ENCODE measurements at regions not wholly inside any gene's neighbourhood (a gene's known extent, or its start where the extent isn't known, plus 50 kb on each side); places are given as distances from the start of the nearest gene placed in this dataset.
A peak's percentile ranks its signal among the peaks of the same experiment; 100 is the strongest.

GRCh38 chr12:75893765-75894164 lies 137.8 kb downstream of the PHLDA1 start:
- Histone ChIP-seq H3K27ac (no peak overlapping the region), H3K4me3 (ENCODE audit: low read depth, low read length) (no peak overlapping the region), H3K36me3 (replicated peaks) (no peaks in the 10 kb centered on the region), H3K27me3 (replicated peaks) (no peaks in the 10 kb centered on the region)
- in situ Hi-C loops (cut with HindIII; ENCODE audit: low pct_ligation_motif_present, low sequenced_read_pairs): no loop called here
- TF ChIP-seq CTCF (IDR thresholded peaks at IDR 0.05; ENCODE audit: low read depth, low read length, missing control alignments): no peak
- no peak for DNase-seq

DNA sequence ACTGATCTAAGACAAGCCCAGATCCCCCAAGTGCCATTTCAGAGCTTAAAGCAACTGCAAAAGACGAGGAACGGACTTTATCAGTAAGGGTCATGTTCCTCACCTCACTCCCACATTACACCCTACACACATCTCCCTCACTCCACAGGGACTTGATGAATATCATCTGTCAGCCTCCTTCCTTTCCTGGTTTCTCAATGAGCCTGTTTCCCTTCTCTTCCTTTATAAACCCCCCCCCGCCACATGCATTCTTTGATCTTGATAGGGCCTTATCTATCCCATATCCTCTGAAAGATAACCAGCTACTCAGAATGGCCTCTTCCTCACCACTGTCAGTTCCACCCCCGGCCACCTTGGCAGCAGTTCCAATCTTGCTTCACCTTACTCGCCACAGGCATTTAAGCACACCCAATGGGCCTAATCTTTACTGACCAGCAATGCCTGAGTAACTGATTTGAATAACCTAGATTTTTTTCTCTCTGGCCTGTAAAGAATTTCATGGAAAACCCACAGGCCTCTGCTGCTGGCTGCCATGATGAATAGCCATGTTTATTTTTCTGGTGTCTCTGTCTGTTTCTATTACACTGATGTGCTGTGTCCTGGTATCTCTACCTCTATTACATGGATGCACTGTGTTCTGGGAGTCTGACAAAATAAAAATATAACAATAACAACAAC lies 138.7 kb downstream of the PHLDA1 start:
- peak; percentile 90 for DNase-seq
- TF ChIP-seq CTCF (IDR thresholded peaks at IDR 0.05; ENCODE audit: low read depth, low read length, missing control alignments): no peak
- Histone ChIP-seq H3K27ac (peak overlapping the region; percentile 10), H3K4me3 (ENCODE audit: low read depth, low read length) (no peak overlapping the region), H3K27me3 (replicated peaks) (no peaks in the 10 kb centered on the region), H3K36me3 (replicated peaks) (no peaks in the 10 kb centered on the region)
- in situ Hi-C loops (cut with HindIII; ENCODE audit: low pct_ligation_motif_present, low sequenced_read_pairs): no loop called here

- Histone ChIP-seq H3K27me3 (replicated peaks) (no peaks in the 10 kb centered on the region), H3K4me3 (ENCODE audit: low read depth, low read length) (no peak overlapping the region), H3K27ac (no peak overlapping the region), H3K36me3 (replicated peaks) (no peaks in the 10 kb centered on the region)
- TF ChIP-seq CTCF (IDR thresholded peaks at IDR 0.05; ENCODE audit: low read depth, low read length, missing control alignments): no peak
- in situ Hi-C loops (cut with HindIII; ENCODE audit: low pct_ligation_motif_present, low sequenced_read_pairs): no loop called here
- DNase-seq: no peak
Measured at GRCh38 chr12:75891072-75891471, 140.5 kb downstream of the PHLDA1 start.

- H3K27me3 ChIP-seq (replicated peaks): no peaks in the 10 kb centered on the region
- H3K27ac ChIP-seq: no peak overlapping the region
- DNase-seq: no peak
- no peak for TF ChIP-seq CTCF (IDR thresholded peaks at IDR 0.05; ENCODE audit: low read depth, low read length, missing control alignments)
- H3K4me3 ChIP-seq (ENCODE audit: low read depth, low read length): no peak overlapping the region
- no peaks in the 10 kb centered on the region for H3K36me3 ChIP-seq (replicated peaks)
- in situ Hi-C loops (cut with HindIII; ENCODE audit: low pct_ligation_motif_present, low sequenced_read_pairs): no loop called here
Measured at GRCh38 chr12:75890660-75891059, 140.9 kb downstream of the PHLDA1 start.

- Histone ChIP-seq H3K27me3 (replicated peaks) (no peaks in the 10 kb centered on the region), H3K4me3 (ENCODE audit: low read depth, low read length) (no peak overlapping the region), H3K27ac (no peak overlapping the region), H3K36me3 (replicated peaks) (no peaks in the 10 kb centered on the region)
- no peak for TF ChIP-seq CTCF (IDR thresholded peaks at IDR 0.05; ENCODE audit: low read depth, low read length, missing control alignments)
- in situ Hi-C loops (cut with HindIII; ENCODE audit: low pct_ligation_motif_present, low sequenced_read_pairs): no loop called here
- no peak for DNase-seq
Measured at GRCh38 chr12:75890141-75890540, 141.4 kb downstream of the PHLDA1 start.
